GM19395 (cell line): ENCODE measurements at regions not wholly inside any gene's neighbourhood (a gene's known extent, or its start where the extent isn't known, plus 50 kb on each side); places are given as distances from the start of the nearest gene placed in this dataset.

Experiments used
- ATAC-seq: cut with Tn5 transposase; IDR thresholded peaks from one replicate; pipeline ENCODE4 v1.9.1; 2021; ENCODE audit warnings: mild to moderate bottlenecking, moderate library complexity; ENCODE audit not compliant: unreplicated experiment

- no peak for ATAC-seq
Measured at GRCh38 chr3:22568285-22568684, 634.8 kb upstream of the UBE2E2 start.

- no peak for ATAC-seq
Measured at GRCh38 chr3:22569570-22569969, 633.6 kb upstream of the UBE2E2 start.

- ATAC-seq = no peak
Measured at GRCh38 chr3:22581007-22581406, 622.1 kb upstream of the UBE2E2 start.

GRCh38 chr3:22582266-22582665, 620.9 kb upstream of the UBE2E2 start:
- no peak for ATAC-seq

GRCh38 chr3:22585504-22585903, 617.6 kb upstream of the UBE2E2 start:
- ATAC-seq = no peak

GRCh38 chr3:22585911-22586310, 617.2 kb upstream of the UBE2E2 start:
- no peak for ATAC-seq

GRCh38 chr3:22587446-22587845, 615.7 kb upstream of the UBE2E2 start:
- no peak for ATAC-seq

GRCh38 chr3:22593638-22594037, 609.5 kb upstream of the UBE2E2 start:
- ATAC-seq = no peak

- no peak for ATAC-seq
Measured at GRCh38 chr3:22594990-22595389, 608.1 kb upstream of the UBE2E2 start.

- no peak for ATAC-seq
Measured at GRCh38 chr3:22606461-22606860, 596.7 kb upstream of the UBE2E2 start.

- no peak for ATAC-seq
Measured at GRCh38 chr3:22606938-22607337, 596.2 kb upstream of the UBE2E2 start.

- ATAC-seq = no peak
Measured at GRCh38 chr3:22608093-22608492, 595.0 kb upstream of the UBE2E2 start.

- no peak for ATAC-seq
Measured at GRCh38 chr3:22608721-22609120, 594.4 kb upstream of the UBE2E2 start.

- ATAC-seq = no peak
Measured at GRCh38 chr3:22609139-22609538, 594.0 kb upstream of the UBE2E2 start.

GRCh38 chr3:22612927-22613326, 590.2 kb upstream of the UBE2E2 start:
- no peak for ATAC-seq

GRCh38 chr3:22615790-22616189, 587.3 kb upstream of the UBE2E2 start:
- ATAC-seq = no peak

GRCh38 chr3:22617372-22617771, 585.8 kb upstream of the UBE2E2 start:
- no peak for ATAC-seq

- ATAC-seq = no peak
Measured at GRCh38 chr3:22620498-22620897, 582.6 kb upstream of the UBE2E2 start.

GRCh38 chr3:22621205-22621809, 581.8 kb upstream of the UBE2E2 start:
- ATAC-seq = no peak

- no peak for ATAC-seq
Measured at GRCh38 chr3:22627993-22628499, 575.1 kb upstream of the UBE2E2 start.

GRCh38 chr3:22632536-22632935, 570.6 kb upstream of the UBE2E2 start:
- no peak for ATAC-seq

GRCh38 chr3:22634433-22634832, 568.7 kb upstream of the UBE2E2 start:
- no peak for ATAC-seq
